ENCODE measurements at regions not wholly inside any gene's neighbourhood (a gene's known extent, or its start where the extent isn't known, plus 50 kb on each side); places are given as distances from the start of the nearest gene placed in this dataset.

DNA sequence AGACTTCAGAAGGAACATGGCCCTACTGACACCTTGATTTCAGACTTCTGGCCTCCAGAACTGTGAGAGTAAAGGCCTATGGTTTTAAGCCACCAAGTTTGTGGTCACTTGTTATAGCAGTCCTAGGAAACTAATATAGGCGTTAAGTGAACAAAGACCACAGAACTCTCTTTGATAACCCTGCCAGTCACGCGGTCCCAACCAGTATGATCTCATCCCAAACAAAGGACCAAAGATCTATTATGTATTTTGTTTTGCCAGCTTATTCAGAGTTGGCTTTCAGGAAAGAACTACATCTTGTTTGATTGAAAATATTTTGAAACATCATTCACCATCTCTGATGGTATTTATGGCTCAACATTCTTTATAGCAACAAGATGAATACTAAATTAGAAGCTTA, 294.4 kb upstream of the SLCO3A1 start:
- Histone ChIP-seq H3K27ac (no peak overlapping the region), H3K4me3 (no peak overlapping the region), H3K4me1 (no peaks in the 10 kb centered on the region), H3K27me3 (no peaks in the 10 kb centered on the region), H3K9me3 (no peaks in the 10 kb centered on the region), H3K36me3 (no peaks in the 10 kb centered on the region)
- intact Hi-C loops (cut with DNase I) = no loop called here
- ATAC-seq (no peak), DNase-seq (no peak)
- TF ChIP-seq, protein P1, sequence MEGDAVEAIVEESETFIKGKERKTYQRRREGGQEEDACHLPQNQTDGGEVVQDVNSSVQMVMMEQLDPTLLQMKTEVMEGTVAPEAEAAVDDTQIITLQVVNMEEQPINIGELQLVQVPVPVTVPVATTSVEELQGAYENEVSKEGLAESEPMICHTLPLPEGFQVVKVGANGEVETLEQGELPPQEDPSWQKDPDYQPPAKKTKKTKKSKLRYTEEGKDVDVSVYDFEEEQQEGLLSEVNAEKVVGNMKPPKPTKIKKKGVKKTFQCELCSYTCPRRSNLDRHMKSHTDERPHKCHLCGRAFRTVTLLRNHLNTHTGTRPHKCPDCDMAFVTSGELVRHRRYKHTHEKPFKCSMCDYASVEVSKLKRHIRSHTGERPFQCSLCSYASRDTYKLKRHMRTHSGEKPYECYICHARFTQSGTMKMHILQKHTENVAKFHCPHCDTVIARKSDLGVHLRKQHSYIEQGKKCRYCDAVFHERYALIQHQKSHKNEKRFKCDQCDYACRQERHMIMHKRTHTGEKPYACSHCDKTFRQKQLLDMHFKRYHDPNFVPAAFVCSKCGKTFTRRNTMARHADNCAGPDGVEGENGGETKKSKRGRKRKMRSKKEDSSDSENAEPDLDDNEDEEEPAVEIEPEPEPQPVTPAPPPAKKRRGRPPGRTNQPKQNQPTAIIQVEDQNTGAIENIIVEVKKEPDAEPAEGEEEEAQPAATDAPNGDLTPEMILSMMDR (IDR thresholded peaks at IDR 0.05) = no peak

DNA sequence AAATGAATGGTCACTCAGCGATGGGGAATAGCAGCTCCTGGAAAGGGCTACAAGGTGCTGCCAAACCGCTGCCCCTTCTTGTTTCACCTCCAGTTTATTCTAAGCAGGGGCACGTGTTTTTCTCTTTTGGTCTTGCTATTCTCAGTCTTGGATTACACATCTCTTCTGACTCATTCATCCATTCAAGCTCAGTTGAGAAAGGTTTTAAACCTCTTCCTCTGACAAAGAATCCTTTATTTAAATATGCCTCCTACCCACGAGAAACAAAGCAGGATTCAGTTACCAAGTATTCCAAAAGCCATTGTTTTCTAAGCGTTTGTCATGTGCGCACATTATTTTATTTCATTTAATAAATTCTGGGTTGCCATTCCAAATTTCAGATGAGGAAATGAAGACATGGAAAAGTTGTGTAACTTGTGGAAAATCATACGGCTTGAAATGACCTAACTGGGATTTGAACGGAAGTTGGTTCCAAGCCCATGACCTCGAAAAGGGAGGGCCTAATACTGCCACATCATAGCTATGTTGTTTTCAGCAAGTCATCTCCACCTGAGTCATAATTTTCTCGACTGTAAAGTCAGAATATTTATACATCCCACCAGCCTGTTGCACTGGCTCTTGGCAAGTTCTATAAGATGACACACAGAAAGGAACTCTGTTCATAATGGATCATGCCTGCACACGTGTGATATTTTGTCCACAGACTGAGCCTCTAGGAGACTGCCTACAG, 292.0 kb upstream of the SLCO3A1 start:
- DNase-seq (no peak), ATAC-seq (peak; percentile 56)
- TF ChIP-seq, protein P1 (IDR thresholded peaks at IDR 0.05) = no peak
- Histone ChIP-seq H3K4me1 (no peaks in the 10 kb centered on the region), H3K9me3 (no peaks in the 10 kb centered on the region), H3K27me3 (no peaks in the 10 kb centered on the region), H3K36me3 (no peaks in the 10 kb centered on the region), H3K4me3 (no peak overlapping the region), H3K27ac (no peak overlapping the region)
- intact Hi-C loops (cut with DNase I) = no loop called here

DNA sequence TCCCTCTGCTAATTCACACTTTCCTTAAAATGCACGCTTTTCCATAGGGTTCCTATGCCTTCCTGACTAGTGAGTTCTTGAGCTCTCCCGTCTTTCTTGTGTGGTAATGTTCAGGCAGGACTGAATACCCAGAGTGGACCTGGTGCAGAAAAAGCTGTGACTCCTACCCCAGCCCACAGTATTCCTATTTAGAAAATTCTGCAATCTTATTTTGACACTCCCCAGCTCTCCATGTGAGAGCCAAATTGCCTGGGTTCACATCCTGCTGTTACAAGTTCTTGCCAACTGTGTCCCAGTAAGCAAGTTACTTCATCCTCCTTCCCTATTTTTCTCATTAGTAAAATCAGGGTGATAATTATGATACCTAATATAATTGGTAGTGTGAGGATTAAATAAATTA, 290.8 kb upstream of the SLCO3A1 start:
- no peaks in the 10 kb centered on the region for H3K4me1 ChIP-seq
- no peaks in the 10 kb centered on the region for H3K9me3 ChIP-seq
- no peak for ATAC-seq
- no peaks in the 10 kb centered on the region for H3K36me3 ChIP-seq
- H3K27me3 ChIP-seq = no peaks in the 10 kb centered on the region
- H3K4me3 ChIP-seq = no peak overlapping the region
- H3K27ac ChIP-seq = no peak overlapping the region
- intact Hi-C loops (cut with DNase I) = no loop called here
- TF ChIP-seq, protein P1 (IDR thresholded peaks at IDR 0.05) = no peak
- DNase-seq = no peak

DNA sequence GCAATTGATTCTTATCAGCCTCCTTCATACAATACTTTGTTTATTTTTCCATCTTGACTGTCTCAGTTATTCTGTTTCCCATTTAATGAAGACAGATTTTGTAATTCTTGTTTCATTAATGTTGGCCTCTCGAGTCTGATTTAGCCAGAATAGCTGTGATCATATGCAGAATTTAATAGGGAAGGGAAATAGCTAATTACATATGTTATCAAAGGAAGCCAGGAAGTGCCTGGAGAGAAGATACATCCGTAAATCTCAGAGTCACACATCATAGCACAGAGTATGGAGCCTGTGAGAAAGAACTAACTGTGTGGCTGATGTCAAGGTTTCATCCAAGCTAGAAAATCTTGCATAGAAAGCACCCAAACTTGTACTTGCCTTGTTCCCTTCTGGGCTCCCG, 288.9 kb upstream of the SLCO3A1 start:
- TF ChIP-seq, protein P1 (IDR thresholded peaks at IDR 0.05) = no peak
- intact Hi-C loops (cut with DNase I) = no loop called here
- Histone ChIP-seq H3K27ac (no peak overlapping the region), H3K4me1 (no peaks in the 10 kb centered on the region), H3K4me3 (no peak overlapping the region), H3K9me3 (no peaks in the 10 kb centered on the region), H3K36me3 (no peaks in the 10 kb centered on the region), H3K27me3 (no peaks in the 10 kb centered on the region)
- DNase-seq = no peak
- no peak for ATAC-seq

DNA sequence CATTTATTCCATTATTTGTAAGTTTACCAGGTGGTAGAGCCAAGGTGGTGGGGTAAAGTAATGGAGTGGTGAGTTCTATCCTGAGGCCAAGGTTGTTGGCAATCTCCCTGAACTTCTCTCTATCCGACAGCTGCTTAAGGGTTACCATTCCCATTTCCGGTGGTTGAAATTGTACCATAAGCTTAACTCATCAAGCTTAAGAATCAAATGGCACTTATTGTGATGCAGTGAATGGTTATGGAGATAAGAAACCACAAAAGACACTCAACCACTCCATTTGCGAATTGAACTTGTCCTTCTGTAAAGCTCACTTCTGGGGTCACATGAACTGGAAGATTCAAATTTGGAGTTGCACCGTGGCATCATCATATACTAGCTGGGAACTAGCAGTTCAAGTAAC, 287.4 kb upstream of the SLCO3A1 start:
- Histone ChIP-seq H3K4me3 (no peak overlapping the region), H3K27me3 (no peaks in the 10 kb centered on the region), H3K9me3 (no peaks in the 10 kb centered on the region), H3K4me1 (no peaks in the 10 kb centered on the region), H3K36me3 (no peaks in the 10 kb centered on the region), H3K27ac (no peak overlapping the region)
- intact Hi-C loops (cut with DNase I) = no loop called here
- DNase-seq = no peak
- TF ChIP-seq, protein P1 (IDR thresholded peaks at IDR 0.05) = no peak
- no peak for ATAC-seq

Measured in left lung (tissue), 4 donors.